ENCODE measurements at regions not wholly inside any gene's neighbourhood (a gene's known extent, or its start where the extent isn't known, plus 50 kb on each side); places are given as distances from the start of the nearest gene placed in this dataset.

- peak; percentile 23 for TF ChIP-seq CTCF (IDR thresholded peaks at IDR 0.05; ENCODE audit: unreplicated experiment)
- Mint-ChIP-seq H3K4me1 (ENCODE audit: low read depth) (no peaks in the 10 kb centered on the region), H3K4me3 (ENCODE audit: low read depth) (no peak overlapping the region), H3K9me3 (ENCODE audit: low read depth) (peaks cover 9% of the 10 kb centered on the region), H3K27ac (no peak overlapping the region), H3K27me3 (peaks cover 32% of the 10 kb centered on the region), H3K36me3 (ENCODE audit: insufficient read depth) (peaks cover 2% of the 10 kb centered on the region)
- DNase-seq (ENCODE audit: low spot score, unreplicated experiment): no peak
Observed at GRCh38 chr3:53941950-53942349, 50.3 kb upstream of the SELENOK start.
